GM12873 (cell line): ENCODE measurements at regions not wholly inside any gene's neighbourhood (a gene's known extent, or its start where the extent isn't known, plus 50 kb on each side); places are given as distances from the start of the nearest gene placed in this dataset.

Experiments used
- TF ChIP-seq, protein P1 (sequence below): IDR thresholded peaks from 2 replicates; pipeline ENCODE4 v1.5.1; 2012; ENCODE audit warnings: low read depth, mild to moderate bottlenecking, moderate library complexity, low read length, control low read depth; ENCODE audit not compliant: insufficient read depth; ENCODE audit errors: missing control alignments

DNA sequence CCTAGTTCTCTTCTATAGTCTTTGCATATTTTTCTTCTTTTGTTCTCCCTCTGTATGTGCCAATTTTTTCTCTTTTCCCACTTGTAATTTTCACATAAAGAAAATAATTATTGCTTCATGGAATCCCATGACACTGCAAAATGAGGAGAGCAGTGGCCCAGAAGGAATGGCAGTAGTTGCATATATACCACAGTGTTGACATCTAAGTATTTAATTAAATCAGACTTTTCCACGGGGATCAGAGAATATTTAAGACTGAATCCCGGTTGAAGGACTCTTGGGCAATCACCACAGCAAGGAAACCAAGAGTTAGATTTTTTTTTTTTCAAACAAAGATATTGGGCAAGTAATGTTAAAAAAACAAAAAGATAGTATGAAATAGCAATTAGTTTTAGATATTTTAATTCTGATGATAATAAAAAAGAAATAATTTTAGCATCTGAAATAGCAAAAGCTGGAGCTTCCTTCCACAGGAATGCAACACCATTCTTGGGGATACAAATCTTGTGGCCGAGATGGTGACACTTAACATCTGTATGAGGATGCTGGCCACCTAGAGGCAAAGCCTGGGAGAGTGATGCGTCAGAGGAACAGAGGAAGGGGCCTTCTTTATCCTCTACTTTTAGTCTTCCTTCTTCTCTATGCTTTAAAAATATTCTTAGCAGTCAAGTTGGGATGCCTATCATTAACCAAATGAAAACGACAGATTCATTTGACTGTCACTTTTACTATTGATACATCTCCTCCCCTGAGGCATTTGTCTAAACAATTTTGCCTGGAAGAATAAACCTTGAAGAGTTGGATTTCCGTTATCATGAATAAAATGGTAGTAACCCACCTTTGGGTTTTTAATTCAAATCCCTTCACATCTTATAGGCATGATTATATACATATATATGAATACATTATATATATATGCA, 356.2 kb downstream of the GJA1 start:
- TF ChIP-seq, protein P1, sequence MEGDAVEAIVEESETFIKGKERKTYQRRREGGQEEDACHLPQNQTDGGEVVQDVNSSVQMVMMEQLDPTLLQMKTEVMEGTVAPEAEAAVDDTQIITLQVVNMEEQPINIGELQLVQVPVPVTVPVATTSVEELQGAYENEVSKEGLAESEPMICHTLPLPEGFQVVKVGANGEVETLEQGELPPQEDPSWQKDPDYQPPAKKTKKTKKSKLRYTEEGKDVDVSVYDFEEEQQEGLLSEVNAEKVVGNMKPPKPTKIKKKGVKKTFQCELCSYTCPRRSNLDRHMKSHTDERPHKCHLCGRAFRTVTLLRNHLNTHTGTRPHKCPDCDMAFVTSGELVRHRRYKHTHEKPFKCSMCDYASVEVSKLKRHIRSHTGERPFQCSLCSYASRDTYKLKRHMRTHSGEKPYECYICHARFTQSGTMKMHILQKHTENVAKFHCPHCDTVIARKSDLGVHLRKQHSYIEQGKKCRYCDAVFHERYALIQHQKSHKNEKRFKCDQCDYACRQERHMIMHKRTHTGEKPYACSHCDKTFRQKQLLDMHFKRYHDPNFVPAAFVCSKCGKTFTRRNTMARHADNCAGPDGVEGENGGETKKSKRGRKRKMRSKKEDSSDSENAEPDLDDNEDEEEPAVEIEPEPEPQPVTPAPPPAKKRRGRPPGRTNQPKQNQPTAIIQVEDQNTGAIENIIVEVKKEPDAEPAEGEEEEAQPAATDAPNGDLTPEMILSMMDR = peak; percentile 10

DNA sequence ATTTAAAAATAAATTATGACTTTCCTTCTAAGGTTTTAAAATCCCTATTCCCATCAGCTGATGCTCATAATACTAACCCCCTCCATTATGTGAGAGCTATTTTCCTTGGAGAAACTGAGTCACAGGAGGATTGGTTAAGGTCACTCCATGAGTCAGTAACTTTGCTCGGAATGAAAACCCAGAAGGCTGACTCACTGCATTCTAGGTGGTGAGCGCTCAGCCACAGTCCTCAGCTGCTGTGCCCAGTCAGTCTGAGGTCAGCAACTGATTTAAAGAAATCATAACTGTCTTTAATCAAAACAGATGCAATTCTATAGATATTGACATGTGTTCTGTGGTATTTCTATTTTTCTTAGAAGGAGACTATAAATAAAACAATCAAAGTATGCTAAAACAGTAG, 359.2 kb downstream of the GJA1 start:
- TF ChIP-seq, protein P1 = no peak

DNA sequence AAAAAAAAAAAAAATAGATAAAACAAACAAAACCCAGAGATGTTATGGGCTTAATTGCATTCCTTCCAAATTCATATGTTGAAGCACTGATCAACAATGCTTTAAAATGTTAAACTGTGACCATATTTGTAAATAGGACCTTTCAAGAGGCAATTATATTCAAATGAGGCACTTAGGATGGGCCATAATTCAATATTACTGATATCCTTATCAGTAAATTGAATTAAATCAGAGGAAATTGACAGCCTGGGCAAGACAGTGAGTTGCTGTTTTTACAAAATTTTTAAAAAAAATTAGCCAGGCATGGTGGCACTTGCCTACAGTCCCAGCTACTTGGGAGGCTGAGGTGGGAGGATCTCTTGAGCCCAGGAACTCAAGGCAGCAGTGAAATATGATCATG, 364.1 kb downstream of the GJA1 start:
- TF ChIP-seq, protein P1 = no peak

DNA sequence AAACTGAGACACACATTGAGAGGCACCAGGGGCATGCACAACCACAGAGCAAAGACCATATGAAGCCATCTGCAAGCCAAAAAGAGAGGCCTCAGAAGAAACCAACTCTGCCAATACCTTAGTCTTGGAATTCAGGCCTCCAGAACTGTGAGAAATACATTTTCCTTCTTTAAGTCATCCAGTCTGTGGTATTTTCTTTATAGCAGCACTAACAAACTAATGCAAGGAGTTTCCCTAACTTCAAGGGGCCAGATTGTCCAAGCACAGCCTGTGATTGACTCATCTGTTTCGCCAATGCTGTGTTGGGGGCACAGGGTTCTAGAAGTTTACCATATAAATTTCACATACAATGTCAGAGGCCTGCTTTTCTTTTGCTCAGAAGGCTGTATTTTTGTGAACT, 364.6 kb downstream of the GJA1 start:
- TF ChIP-seq, protein P1 = no peak

DNA sequence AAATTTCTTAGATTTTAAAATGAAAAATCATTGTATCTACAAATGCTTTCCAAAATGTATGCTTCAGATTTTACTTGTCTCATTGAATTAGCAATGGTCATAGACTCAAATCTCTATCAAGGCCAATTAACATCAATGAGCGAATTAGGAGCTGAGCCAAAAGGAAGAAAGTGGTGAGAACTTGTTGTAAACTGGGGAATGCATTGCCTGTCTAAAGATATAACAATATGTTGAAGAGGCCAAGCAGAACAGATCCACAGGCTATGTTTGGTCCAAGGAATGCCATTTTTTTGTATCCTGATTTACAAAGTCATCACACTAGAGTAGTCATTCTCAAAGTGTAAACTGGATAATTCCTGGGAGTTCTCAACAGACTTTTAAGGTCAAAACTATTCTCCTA, 370.7 kb downstream of the GJA1 start:
- TF ChIP-seq, protein P1 = no peak

DNA sequence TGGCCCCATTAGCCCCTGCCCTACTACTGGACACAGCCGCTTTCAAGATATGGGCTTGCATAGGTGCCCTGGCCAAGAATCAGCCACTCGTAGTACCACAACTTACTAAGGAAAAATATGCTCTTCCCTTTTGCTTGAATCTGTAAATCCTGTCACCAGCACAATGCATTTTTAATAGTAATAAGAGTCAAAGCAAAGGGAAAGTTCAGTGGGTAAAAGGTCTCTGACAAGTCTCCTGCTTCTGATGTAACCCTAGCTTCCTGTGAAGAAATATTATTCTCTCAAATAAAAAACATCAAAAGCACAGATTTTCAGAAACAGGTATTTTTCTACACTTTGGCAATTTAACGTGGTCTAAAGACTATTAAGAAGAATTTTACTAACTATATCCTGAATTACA, 373.8 kb downstream of the GJA1 start:
- TF ChIP-seq, protein P1 = no peak

DNA sequence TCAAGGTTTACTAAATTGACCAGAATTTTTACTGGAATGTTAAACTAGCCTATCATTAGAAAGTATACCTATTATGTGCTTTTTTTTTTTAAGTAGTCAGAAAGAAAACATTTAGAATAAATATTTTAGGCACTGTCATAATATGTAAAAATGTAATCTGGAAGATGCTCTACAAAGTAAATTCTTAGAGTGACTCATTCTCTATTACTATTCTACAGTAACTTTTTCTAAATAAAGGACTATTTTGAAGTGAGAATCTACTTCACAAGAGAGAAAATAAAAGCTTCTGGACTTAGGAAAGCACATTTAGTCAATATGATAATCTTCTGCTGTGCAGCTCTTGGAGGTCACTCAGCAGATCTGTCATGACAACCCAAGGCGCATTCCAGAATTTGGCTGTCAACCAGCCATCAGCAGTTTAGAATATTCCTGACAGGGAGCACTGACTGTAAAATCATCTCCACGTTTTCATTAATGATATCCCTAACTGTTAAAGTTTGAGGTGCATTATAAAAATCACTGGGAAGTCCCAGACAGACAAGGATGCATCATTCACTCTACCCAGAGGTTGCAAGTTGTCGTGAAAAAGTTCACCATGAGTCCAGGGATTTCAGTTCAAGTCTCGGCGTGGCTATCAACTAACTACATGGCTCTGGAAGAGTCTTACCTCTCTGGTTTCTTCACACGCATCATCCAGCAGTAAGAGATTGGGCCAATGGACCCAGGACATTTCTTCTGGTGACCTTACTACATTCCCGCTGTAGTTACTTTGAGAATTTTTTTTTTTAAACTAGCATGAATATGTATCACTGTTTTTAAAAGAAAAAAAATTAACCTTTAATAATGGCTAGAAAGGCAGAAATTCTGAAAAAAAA, 374.9 kb downstream of the GJA1 start:
- TF ChIP-seq, protein P1 = no peak
